Panc1 (cell line): ENCODE measurements at regions not wholly inside any gene's neighbourhood (a gene's known extent, or its start where the extent isn't known, plus 50 kb on each side); places are given as distances from the start of the nearest gene placed in this dataset.

Experiments
- ATAC-seq: fragments of 200-7000 bp; cut with Tn5 transposase; 2 replicates; pipeline ENCODE4 v1.9.1; 2020; ENCODE audit warnings: mild to moderate bottlenecking, moderate library complexity
- BruUV-seq: library from RNA; stranded (reverse); fragments of 400-500 nt; replicated peaks from 2 replicates; lab custom pipeline; 2021; lab: Mats Ljungman, UMichigan
- CTCF ChIA-PET: fragments of 300-600 bp; sonication (Branson Sonifier 250); formaldehyde crosslinking; loops from one replicate; lab custom pipeline; 2022; ENCODE audit warnings: antibody characterized with exemption; lab: Charles Lee
- POLR2A ChIA-PET: fragments of 300-600 bp; sonication (Branson Sonifier 250); formaldehyde crosslinking; loops from one replicate; lab custom pipeline; 2022; ENCODE audit warnings: antibody characterized with exemption; lab: Charles Lee
- DNase-seq: peaks from one replicate; pipeline ENCODE4 v3.0.0-alpha.2; 2010; ENCODE audit warnings: low read depth, low spot score
- H3K27ac ChIP-seq: 2 replicates; pipeline ENCODE4 v1.5.1; 2011; ENCODE audit warnings: mild to moderate bottlenecking, low read length, inconsistent platforms
- H3K27me3 ChIP-seq: fragments of 200-500 bp; sonication (Bioruptor generic); 2 replicates; pipeline ENCODE4 v1.6.0; 2014; ENCODE audit warnings: low read length, inconsistent platforms; ENCODE audit not compliant: control insufficient read depth, insufficient read depth
- H3K36me3 ChIP-seq: fragments of 200-500 bp; sonication (Bioruptor generic); 2 replicates; pipeline ENCODE4 v1.5.1; 2014; ENCODE audit warnings: inconsistent platforms, mild to moderate bottlenecking, low read length, moderate library complexity; ENCODE audit not compliant: control insufficient read depth, insufficient read depth
- H3K4me1 ChIP-seq: 2 replicates; pipeline ENCODE4 v1.5.1; 2011; ENCODE audit warnings: inconsistent platforms, mild to moderate bottlenecking, low read length, moderate library complexity; ENCODE audit not compliant: control insufficient read depth, insufficient read depth
- H3K4me3 ChIP-seq, 2 experiments: 2 replicates each; pipeline ENCODE4 v1.5.1; 2011 to 2012; ENCODE audit warnings: low read depth in 2 of 2, low read length in 2 of 2, mild to moderate bottlenecking in 2 of 2, inconsistent platforms in 1 of 2, moderate library complexity in 1 of 2
- H3K9me3 ChIP-seq: fragments of 200-500 bp; sonication (Bioruptor generic); 2 replicates; pipeline ENCODE4 v1.5.1; 2014; ENCODE audit warnings: low read depth, mild to moderate bottlenecking, inconsistent platforms, low read length, moderate library complexity; ENCODE audit not compliant: control insufficient read depth, insufficient read depth
- CTCF ChIP-seq: fragments of 450-650 bp; IDR thresholded peaks from 2 replicates; pipeline ENCODE4 v1.5.1; 2017; ENCODE audit warnings: mild to moderate bottlenecking
- POLR2AphosphoS5 ChIP-seq: IDR thresholded peaks from 2 replicates; pipeline ENCODE4 v1.6.1; 2012; ENCODE audit warnings: mild to moderate bottlenecking, low read depth, low read length, moderate library complexity
- SIN3A ChIP-seq: IDR thresholded peaks from 2 replicates; pipeline ENCODE4 v1.6.1; 2012; ENCODE audit warnings: low read depth, mild to moderate bottlenecking, low read length, moderate library complexity, borderline replicate concordance; ENCODE audit not compliant: insufficient read depth
- TCF7L2 ChIP-seq: IDR thresholded peaks from 2 replicates; pipeline ENCODE4 v1.6.1; 2011; ENCODE audit warnings: mild to moderate bottlenecking, low read depth, low read length, inconsistent platforms
- in situ Hi-C: cut with HindIII; loops from 2 replicates; pipeline ENCODE4 v1.10.0; 2016; ENCODE audit warnings: low sequenced_read_pairs, low pct_unique_long_range_greater_than_20kb
- intact Hi-C: fragments of 100-400 bp; cut with micrococcal nuclease; formaldehyde crosslinking; loops from one replicate; pipeline ENCODE4 v1.10.0; 2022; ENCODE audit not compliant: unreplicated experiment
- TF ChIP-seq, protein P1 (sequence below), 2 experiments: IDR thresholded peaks; 2 replicates each; pipeline ENCODE4 v1.6.1; 2011 to 2012; ENCODE audit warnings: low read depth in 2 of 2, control low read depth in 1 of 2, low read length in 1 of 2, mild to moderate bottlenecking in 1 of 2, moderate library complexity in 1 of 2; ENCODE audit not compliant: insufficient read depth in 1 of 2

- ATAC-seq, result no peak
- ChIA-PET CTCF (no interaction called here), POLR2A (no interaction called here)
- peaks cover 5% of the 10 kb centered on the region for H3K27me3 ChIP-seq
- no peaks in the 10 kb centered on the region for H3K4me1 ChIP-seq
- in situ Hi-C loops (no loop called here), intact Hi-C loops (no loop called here)
- H3K9me3 ChIP-seq, result no peaks in the 10 kb centered on the region
- H3K4me3 ChIP-seq, result no peak overlapping the region
- no peak for DNase-seq
- TF ChIP-seq TCF7L2 (no peak), CTCF (no peak), SIN3A (no peak), POLR2AphosphoS5 (no peak)
- TF ChIP-seq, protein P1, sequence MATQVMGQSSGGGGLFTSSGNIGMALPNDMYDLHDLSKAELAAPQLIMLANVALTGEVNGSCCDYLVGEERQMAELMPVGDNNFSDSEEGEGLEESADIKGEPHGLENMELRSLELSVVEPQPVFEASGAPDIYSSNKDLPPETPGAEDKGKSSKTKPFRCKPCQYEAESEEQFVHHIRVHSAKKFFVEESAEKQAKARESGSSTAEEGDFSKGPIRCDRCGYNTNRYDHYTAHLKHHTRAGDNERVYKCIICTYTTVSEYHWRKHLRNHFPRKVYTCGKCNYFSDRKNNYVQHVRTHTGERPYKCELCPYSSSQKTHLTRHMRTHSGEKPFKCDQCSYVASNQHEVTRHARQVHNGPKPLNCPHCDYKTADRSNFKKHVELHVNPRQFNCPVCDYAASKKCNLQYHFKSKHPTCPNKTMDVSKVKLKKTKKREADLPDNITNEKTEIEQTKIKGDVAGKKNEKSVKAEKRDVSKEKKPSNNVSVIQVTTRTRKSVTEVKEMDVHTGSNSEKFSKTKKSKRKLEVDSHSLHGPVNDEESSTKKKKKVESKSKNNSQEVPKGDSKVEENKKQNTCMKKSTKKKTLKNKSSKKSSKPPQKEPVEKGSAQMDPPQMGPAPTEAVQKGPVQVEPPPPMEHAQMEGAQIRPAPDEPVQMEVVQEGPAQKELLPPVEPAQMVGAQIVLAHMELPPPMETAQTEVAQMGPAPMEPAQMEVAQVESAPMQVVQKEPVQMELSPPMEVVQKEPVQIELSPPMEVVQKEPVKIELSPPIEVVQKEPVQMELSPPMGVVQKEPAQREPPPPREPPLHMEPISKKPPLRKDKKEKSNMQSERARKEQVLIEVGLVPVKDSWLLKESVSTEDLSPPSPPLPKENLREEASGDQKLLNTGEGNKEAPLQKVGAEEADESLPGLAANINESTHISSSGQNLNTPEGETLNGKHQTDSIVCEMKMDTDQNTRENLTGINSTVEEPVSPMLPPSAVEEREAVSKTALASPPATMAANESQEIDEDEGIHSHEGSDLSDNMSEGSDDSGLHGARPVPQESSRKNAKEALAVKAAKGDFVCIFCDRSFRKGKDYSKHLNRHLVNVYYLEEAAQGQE (IDR thresholded peaks at IDR 0.05; ENCODE audit: insufficient read depth in 1 of 2, low read depth in 2 of 2, low read length in 1 of 2), result no peak
- no TSS peak for BruUV-seq
- no peaks in the 10 kb centered on the region for H3K36me3 ChIP-seq
- H3K27ac ChIP-seq, result no peak overlapping the region
Observed at GRCh38 chr18:77708826-77709506, 459.3 kb downstream of the GALR1 start.

GRCh38 chr18:77711096-77711495, 461.4 kb downstream of the GALR1 start:
- TF ChIP-seq POLR2AphosphoS5 (no peak), CTCF (peak; percentile 59; the same call in 1 of the 2 replicates)
- Histone ChIP-seq H3K4me1 (no peaks in the 10 kb centered on the region), H3K27ac (no peak overlapping the region), H3K4me3 (no peak overlapping the region), H3K27me3 (peaks cover 17% of the 10 kb centered on the region), H3K36me3 (no peaks in the 10 kb centered on the region), H3K9me3 (no peaks in the 10 kb centered on the region)
- intact Hi-C loops, result no loop called here
- in situ Hi-C loops, result no loop called here
- BruUV-seq, result no TSS peak
- ATAC-seq (no peak), DNase-seq (no peak)
- ChIA-PET CTCF (no interaction called here), POLR2A (no interaction called here)
